Urinary bladder (tissue), 3 donors: ENCODE measurements at regions not wholly inside any gene's neighbourhood (a gene's known extent, or its start where the extent isn't known, plus 50 kb on each side); places are given as distances from the start of the nearest gene placed in this dataset.

Experiments used
- DNase-seq: peaks from one replicate; pipeline ENCODE4 v3.0.0-alpha.2; 2015; ENCODE audit errors: extremely low spot score
- H3K27ac ChIP-seq: one replicate; pipeline ENCODE4 v1.5.1; 2013; ENCODE audit warnings: low read depth, mild to moderate bottlenecking, moderate library complexity
- H3K36me3 ChIP-seq: one replicate; pipeline ENCODE4 v1.6.1; 2013; ENCODE audit warnings: mild to moderate bottlenecking, moderate library complexity; ENCODE audit not compliant: insufficient read depth
- H3K4me1 ChIP-seq: one replicate; pipeline ENCODE4 v1.6.1; 2013; ENCODE audit warnings: mild to moderate bottlenecking, moderate library complexity; ENCODE audit not compliant: insufficient read depth
- H3K4me3 ChIP-seq: one replicate; pipeline ENCODE4 v1.5.1; 2013; ENCODE audit warnings: low read depth, low read length
- WGBS: extraction: QIAGEN DNeasy Blood & Tissue Kit; methylation state at CpG from one replicate; pipeline ENCODE4 v1.1.7; 2013; 5-methylcytosine and 5-hydroxymethylcytosine counted together
- donor health status: healthy with polysubstance abuse.
- donor health status: healthy.

DNA sequence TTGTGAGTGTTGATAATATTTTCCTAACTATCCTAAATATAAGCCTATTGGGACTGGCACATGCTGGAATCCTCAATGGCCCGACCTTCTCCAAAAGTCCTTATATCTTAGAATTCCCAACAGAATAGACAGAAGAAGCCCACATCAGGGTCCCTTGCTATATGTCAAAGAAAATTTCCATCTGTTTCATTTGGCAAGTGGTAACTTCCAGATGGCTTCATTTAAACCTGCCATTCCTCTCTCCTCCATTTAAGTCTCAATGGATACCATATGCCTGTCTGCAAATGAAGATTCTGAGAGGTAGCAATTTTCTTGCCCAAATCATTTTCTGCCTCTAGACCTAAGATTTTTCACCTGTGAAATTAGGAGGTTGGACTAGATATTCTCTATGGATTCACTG is 73.1 kb upstream of the KCNA4 start:
- Histone ChIP-seq H3K27ac (no peak overlapping the region), H3K4me3 (no peak overlapping the region)
- WGBS: 85% methylated on average over 1 of the region's 1 CpG

DNA sequence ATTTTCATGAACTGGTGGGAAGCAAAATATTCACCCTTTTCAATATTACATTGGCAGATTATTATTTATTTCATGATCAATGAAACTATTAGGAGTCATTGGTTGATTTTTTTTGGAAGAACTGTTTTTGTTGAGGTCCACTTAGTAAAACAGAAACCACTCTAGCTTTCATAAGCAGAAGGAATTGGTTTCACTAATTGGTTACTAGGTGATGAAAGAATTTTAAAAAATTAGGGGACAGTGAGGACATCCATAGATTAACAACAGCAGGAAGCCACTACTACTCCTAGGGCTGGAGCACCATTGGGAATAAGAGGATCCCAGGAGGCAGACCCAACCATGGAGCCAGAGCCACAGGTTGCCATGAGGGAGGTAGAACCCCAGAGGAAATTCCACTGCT is 74.4 kb upstream of the KCNA4 start:
- Histone ChIP-seq H3K36me3 (no peaks in the 10 kb centered on the region), H3K4me3 (no peak overlapping the region)
- DNase-seq: no peak

More for the DNA sequence above, 73.1 kb upstream of the KCNA4 start:
- DNase-seq: no peak
- no peaks in the 10 kb centered on the region for H3K4me1 ChIP-seq
- H3K36me3 ChIP-seq: no peaks in the 10 kb centered on the region

DNA sequence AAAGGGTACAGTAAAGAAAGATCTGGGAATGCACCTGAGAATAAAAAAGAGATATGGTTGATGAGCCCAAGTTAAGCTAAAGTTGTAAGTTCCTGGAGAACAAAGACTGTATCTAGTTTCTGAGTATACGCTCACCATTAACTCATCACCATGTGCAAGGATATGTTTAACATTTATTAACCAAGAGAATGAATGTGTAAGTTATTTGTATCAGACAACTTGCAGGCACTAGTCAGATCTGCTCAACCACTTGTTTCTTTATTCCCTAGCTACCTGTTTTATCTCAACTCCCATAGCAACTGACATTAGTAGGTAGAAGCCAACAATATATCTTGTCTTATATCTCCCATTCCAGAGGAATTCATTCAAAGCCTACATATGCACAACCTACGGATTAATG is 74.9 kb upstream of the KCNA4 start:
- H3K27ac ChIP-seq: no peak overlapping the region
- no peaks in the 10 kb centered on the region for H3K36me3 ChIP-seq
- H3K4me3 ChIP-seq: no peak overlapping the region
- WGBS: 72% methylated on average over 2 of the region's 2 CpGs
- H3K4me1 ChIP-seq: no peaks in the 10 kb centered on the region
- DNase-seq: no peak

More for the DNA sequence above, 74.4 kb upstream of the KCNA4 start:
- Histone ChIP-seq H3K4me1 (no peaks in the 10 kb centered on the region), H3K27ac (no peak overlapping the region)

DNA sequence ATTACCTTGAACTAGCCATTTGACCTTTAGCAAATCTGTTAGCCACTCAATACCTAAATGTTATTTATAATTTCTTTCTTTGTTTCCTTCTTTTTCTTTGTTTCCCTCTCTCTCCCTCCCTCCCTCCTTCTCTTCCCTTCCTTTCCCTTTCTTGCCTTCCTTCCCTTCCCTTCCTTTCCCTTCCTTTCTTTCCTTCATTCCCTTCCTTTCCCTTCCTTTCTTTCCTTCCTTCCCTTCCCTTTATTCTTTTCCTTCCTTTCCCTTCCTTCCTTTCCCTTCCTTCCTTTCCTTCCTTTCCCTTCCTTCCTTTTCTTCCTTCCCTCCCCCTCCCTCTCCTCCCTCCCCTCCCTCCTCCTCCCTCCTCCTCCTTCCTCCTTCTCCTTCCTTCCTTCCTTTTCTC is 75.7 kb upstream of the KCNA4 start:
- H3K4me1 ChIP-seq: no peaks in the 10 kb centered on the region
- no peaks in the 10 kb centered on the region for H3K36me3 ChIP-seq
- H3K4me3 ChIP-seq: no peak overlapping the region
- no peak for DNase-seq
- no peak overlapping the region for H3K27ac ChIP-seq

DNA sequence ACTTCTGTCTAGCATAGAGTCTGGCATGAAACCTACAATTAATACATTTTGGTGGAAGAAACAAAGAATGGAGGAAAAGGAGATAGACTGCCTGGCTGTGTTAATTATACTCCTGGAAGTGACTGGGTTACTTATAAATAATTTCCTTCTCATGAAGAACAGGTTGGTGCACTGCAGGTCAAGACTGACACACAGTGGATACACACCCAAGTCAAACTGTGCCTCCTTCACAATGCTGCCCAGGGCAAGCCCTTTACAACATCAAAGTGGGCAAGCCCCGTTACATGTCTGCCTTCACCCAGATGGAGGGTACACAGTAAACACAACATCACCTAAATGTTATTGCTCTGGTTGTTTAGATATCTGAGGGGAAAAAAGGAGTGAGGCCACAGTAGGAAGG is 83.7 kb upstream of the KCNA4 start:
- no peaks in the 10 kb centered on the region for H3K36me3 ChIP-seq
- no peak for DNase-seq
- no peak overlapping the region for H3K4me3 ChIP-seq
- 77% methylated on average over 1 of the region's 1 CpG for WGBS
- H3K27ac ChIP-seq: no peak overlapping the region
- no peaks in the 10 kb centered on the region for H3K4me1 ChIP-seq

DNA sequence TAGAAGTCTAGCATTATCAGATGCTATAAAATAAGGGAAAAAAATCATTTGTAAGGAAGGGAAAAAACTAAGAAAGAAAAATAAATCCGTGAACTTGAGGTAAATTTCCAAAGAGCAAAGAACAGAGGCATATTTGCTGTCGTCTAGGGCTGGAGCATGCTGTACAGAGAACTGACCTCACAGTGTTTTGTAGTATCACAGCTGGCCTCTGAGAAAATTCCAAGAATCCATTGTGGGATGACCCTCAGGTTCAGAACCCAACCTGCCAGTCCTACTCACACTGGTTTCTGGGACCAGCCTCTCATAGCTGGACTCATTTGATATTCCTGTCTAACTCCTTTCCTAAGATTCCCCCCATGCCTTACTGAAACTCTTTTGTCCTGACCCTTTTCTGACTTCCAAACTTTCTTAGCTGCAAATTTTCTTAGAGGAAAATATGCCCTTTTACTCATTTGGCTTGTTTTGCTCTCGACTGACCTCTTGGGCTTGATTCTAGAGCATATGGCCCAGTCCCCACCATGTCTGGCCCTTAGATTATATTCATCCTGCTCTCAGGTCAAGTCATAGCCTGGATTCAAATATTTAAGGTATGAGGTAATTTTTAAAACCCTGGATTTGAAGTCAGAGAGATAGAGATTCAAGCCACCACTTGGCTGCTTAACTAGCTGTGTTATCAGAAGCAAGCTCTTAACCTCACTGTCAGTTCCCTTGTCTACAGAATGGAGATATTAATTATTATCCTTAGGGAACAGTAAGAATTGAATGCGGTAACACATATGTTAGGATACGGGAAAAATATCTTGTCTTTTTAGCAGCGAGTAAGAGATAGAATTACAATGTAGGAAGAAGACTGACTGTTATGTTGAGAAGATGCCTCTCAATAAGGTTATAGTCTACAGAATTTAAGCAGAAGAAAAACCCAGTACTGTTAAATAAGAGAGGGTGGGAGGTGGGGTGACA is 89.7 kb upstream of the KCNA4 start:
- H3K4me3 ChIP-seq: no peak overlapping the region
- 51% methylated on average over 6 of the region's 6 CpGs for WGBS

DNA sequence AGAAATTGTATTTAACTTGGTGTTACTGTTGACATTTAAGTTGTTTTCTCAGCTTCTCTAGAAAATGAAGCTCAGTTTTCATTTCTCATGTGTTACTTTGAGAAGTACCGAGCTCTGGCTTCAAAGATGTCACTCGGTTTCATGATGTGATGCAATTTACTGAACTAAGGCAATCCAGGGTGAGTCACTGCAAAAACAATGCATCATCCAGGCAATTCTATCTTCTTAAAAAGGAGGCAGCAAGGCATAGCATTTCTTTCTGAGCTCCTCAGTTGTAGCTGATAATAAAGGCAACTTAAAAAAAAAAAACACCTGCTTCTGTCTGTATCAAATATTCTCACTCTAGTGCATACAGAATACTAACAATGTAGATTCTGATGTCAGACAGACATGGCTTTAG is 91.1 kb upstream of the KCNA4 start:
- no peak overlapping the region for H3K27ac ChIP-seq
- H3K36me3 ChIP-seq: no peaks in the 10 kb centered on the region
- WGBS: 82% methylated on average over 2 of the region's 2 CpGs
- no peak overlapping the region for H3K4me3 ChIP-seq
- no peaks in the 10 kb centered on the region for H3K4me1 ChIP-seq
- DNase-seq: no peak

More for the DNA sequence above, 89.7 kb upstream of the KCNA4 start:
- Histone ChIP-seq H3K36me3 (no peaks in the 10 kb centered on the region), H3K4me1 (no peaks in the 10 kb centered on the region), H3K27ac (no peak overlapping the region)
- no peak for DNase-seq

DNA sequence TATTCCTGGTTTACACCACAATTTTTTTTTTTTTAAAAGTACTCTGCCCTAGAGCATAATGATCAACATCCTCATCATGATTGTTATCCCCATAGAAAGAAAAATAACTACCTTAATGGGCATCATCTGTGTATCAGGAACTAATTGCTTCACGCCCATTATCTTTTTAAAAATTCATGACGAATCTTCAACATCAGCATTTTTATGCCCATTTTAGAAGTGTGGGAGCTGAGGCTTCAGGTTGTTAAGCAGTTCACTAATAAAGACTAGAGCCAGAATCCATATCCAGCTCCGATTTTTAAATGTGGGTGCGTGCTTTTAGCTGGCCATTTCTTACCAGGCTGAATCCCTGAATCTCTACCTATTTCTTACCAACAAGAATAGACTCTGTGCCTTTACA is 92.9 kb upstream of the KCNA4 start:
- no peaks in the 10 kb centered on the region for H3K36me3 ChIP-seq
- 93% methylated on average over 4 of the region's 4 CpGs for WGBS
- H3K27ac ChIP-seq: no peak overlapping the region
- H3K4me3 ChIP-seq: no peak overlapping the region
- DNase-seq: no peak
- no peaks in the 10 kb centered on the region for H3K4me1 ChIP-seq

DNA sequence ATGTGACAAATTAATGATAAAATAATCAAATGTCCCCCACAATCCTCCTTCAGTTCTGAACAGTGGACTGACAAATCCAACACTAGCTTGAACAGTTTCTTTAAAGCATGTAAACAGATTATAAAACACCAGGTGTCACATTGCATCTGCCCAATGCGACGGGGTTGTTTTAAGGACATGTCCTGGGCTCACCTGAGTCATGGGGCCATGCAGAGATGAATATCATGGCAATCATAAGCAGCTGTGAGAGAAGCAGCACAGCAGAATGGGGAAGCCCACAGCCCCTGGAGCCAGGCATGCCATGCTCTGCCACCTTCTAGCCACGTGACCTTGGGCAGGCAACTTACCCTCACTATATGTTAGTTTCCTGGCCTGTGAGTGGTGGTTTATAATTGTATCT is 93.9 kb upstream of the KCNA4 start:
- no peaks in the 10 kb centered on the region for H3K36me3 ChIP-seq
- H3K4me1 ChIP-seq: no peaks in the 10 kb centered on the region
- no peak overlapping the region for H3K4me3 ChIP-seq
- WGBS: 75% methylated on average over 3 of the region's 3 CpGs
- no peak overlapping the region for H3K27ac ChIP-seq
- no peak for DNase-seq

DNA sequence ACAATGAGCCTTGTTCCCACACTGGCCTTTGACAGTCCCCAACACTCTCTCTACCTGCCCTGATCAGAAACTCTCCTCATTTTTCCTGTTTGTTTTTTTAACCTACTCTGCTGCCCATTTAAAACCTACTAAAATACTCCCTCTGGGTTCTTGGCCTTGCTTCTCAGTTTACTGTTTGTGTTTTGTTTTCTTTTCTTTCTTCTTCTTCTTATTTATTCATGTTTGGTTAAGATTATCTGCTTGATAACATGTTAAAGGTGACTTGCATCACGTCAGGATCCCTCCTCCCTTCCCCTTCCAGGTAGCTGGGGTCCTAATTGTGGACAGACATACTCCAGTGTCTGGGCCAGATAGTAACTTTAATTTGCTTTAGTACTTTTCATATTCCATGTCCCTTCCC is 95.0 kb upstream of the KCNA4 start:
- WGBS: 25% methylated on average over 1 of the region's 1 CpG
- DNase-seq: no peak
- Histone ChIP-seq H3K36me3 (no peaks in the 10 kb centered on the region), H3K4me1 (no peaks in the 10 kb centered on the region), H3K4me3 (no peak overlapping the region), H3K27ac (no peak overlapping the region)

DNA sequence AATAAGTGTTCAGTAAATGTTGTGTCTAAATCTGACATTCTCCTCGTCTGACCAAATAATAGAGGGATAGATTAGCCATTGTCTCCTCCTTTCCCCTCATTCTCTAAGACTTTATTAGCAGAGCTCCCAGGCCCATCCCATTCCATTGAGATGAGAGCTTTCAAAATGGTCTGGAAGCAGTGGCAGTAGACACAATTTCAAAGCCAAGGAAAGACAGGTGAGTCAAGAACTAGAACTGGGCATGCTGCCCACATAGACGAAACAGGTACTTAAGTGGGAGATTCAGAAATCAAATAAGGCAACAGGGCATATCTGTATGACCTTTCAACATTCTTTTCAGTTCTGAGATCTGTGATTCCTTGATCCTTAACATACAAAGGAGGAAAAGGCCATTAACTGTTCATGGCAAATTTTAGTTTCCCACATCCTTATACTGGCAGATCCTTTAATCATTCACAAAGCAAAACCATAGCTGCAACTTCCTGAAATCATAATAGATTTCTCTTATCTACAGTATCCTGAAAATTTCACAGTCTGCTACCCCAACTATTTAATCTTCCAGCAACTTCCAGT is 96.6 kb upstream of the KCNA4 start:
- Histone ChIP-seq H3K4me3 (no peak overlapping the region), H3K27ac (no peak overlapping the region), H3K4me1 (no peaks in the 10 kb centered on the region), H3K36me3 (no peaks in the 10 kb centered on the region)
- no peak for DNase-seq
- 46% methylated on average over 2 of the region's 2 CpGs for WGBS

DNA sequence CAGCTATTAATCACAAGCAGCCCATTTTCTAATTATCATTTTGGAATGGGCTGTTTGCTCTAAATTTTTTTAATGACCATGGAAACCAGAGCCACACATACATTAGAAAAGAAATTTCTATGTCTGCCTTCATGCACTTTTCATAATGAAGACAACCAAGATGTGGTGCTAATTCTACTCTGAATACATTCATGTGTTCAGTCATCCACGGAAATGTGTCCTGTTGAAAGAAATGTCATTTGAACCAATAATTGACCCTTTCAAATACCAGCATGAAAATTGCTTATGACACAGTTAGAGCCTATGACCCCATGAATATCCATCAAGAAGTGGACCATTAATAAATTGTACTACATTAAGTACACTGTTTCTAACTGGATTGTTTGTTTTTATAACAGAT is 99.7 kb upstream of the KCNA4 start:
- H3K27ac ChIP-seq: no peak overlapping the region
- H3K36me3 ChIP-seq: no peaks in the 10 kb centered on the region
- 85% methylated on average over 1 of the region's 1 CpG for WGBS
- H3K4me1 ChIP-seq: no peaks in the 10 kb centered on the region
- DNase-seq: no peak
- H3K4me3 ChIP-seq: no peak overlapping the region

DNA sequence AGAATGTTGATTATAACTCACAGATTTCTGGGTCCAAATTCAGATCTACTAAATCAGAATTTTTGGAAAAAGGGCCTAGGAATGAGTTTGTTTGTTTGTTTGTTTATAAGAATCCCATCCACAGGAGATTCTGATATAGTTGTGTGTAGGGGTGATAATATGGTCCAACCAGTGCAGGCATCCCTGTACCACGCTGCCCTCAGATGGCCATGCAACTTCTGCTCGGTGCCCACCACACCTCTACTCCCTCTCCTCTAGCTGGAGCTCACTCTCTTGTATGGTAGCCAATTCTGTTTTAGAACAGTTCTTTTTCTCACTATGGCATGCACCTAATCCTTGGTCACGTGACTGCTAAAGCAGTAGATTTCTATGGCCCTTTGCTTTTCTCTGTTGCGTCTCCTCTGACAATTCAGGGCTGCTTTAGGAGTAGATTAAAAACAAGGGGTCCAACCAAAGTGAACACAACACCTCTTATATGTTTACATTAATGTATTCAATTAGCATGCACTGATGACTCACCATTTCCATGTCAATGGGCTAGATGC is 103.3 kb upstream of the KCNA4 start:
- no peak overlapping the region for H3K27ac ChIP-seq
- 83% methylated on average over 4 of the region's 4 CpGs for WGBS
- no peaks in the 10 kb centered on the region for H3K4me1 ChIP-seq
- no peak for DNase-seq
- H3K4me3 ChIP-seq: no peak overlapping the region
- no peaks in the 10 kb centered on the region for H3K36me3 ChIP-seq

DNA sequence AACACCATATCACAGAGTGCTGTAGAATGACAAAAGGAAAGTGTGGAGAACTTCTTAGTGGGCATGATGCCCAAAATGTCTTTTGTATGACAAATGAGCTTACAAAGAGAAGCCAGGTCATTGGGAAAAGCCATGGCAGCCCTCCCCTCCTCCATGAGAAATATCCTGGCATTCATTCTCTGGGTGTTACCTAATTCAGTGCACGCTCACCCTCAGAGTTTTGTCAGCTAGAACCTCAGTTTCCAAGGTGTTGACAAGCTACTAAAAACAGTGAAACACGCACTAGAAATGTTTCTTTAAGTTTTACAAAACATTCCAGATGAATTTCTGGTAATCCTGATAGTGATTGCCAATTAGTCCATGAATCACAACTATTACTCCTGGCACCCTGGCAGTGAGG is 105.4 kb upstream of the FSHB start:
- no peak overlapping the region for H3K4me3 ChIP-seq
- no peaks in the 10 kb centered on the region for H3K4me1 ChIP-seq
- no peaks in the 10 kb centered on the region for H3K36me3 ChIP-seq
- H3K27ac ChIP-seq: no peak overlapping the region
- 59% methylated on average over 2 of the region's 2 CpGs for WGBS
- DNase-seq: no peak
